ENCODE measurements at regions not wholly inside any gene's neighbourhood (a gene's known extent, or its start where the extent isn't known, plus 50 kb on each side); places are given as distances from the start of the nearest gene placed in this dataset.

DNA sequence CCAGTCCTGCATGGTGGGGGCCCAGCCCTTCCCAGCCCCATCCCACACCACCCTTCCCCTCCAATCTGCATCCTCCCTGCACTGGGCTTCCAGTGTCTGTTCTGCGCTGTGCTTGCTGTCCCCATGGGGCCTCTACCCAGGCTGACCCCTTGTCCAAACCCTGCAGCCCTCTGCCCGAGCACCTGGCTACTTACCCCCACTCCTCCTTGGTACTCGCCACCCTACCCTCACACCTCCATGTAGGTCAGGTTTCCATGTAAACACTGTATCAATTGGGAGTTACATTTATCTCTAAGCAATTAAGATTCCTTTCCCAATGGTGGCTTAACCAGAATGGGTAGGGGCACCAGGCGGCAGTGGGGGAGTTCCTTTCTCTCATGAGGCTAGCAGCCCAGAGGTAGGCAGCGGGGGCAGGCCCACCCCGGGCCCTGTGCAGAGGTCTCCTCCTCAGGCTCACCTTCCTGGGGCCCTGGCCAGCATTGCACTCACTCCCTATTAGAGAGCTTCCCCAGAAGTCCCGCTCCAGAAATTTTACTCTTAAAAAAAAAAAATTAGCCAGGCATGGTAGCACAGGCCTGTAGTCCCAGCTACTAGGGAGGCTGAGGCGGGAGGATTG lies 76.6 kb upstream of the CCND2 start:
- H2BK5ac ChIP-seq (ENCODE audit: low read depth, low read length, poor library complexity, severe bottlenecking), result no peak overlapping the region
- H3K4ac ChIP-seq (ENCODE audit: low read depth, low read length), result no peak overlapping the region
- in situ Hi-C loops (cut with MboI; ENCODE audit: low sequenced_read_pairs) (no loop called here), intact Hi-C loops (cut with micrococcal nuclease) (no loop called here), dilution Hi-C loops (cut with HindIII; ENCODE audit: low sequenced_read_pairs, unreplicated experiment) (no loop called here)
- H2BK20ac ChIP-seq (ENCODE audit: low read depth, low read length), result no peak overlapping the region
- H3K36me3 ChIP-seq (ENCODE audit: control insufficient read depth, insufficient read depth, low read length), result no peaks in the 10 kb centered on the region
- no peak overlapping the region for H3K27ac ChIP-seq (ENCODE audit: insufficient read depth, low read length)
- no peak overlapping the region for H3K18ac ChIP-seq (ENCODE audit: low read depth, low read length)
- H2AFZ ChIP-seq (replicated peaks; ENCODE audit: low read length, poor library complexity), result no peak overlapping the region
- H3K27me3 ChIP-seq (ENCODE audit: control insufficient read depth, insufficient read depth, low read length), result peaks cover 12% of the 10 kb centered on the region
- ChIA-PET POLR2A (ENCODE audit: unreplicated experiment) (no interaction called here), CTCF (interaction anchor here (0.6 kb wide), 1 partner anchor 22 kb away, joined by 3 read pairs; no protein-coding TSS in a partner anchor)
- H2BK120ac ChIP-seq (ENCODE audit: low read depth, low read length), result no peak overlapping the region
- H3K4me1 ChIP-seq (ENCODE audit: control insufficient read depth, insufficient read depth, low read length), result no peaks in the 10 kb centered on the region
- H2AK9ac ChIP-seq (replicated peaks; ENCODE audit: low read depth, low read length, poor library complexity), result no peak overlapping the region
- no peak overlapping the region for H4K91ac ChIP-seq (ENCODE audit: insufficient read depth, low read depth, low read length)
- H3K4me2 ChIP-seq (ENCODE audit: low read depth, low read length), result no peak overlapping the region
- BruUV-seq (replicated peaks), result no TSS peak
- H3K4me3 ChIP-seq (ENCODE audit: insufficient read depth, low read depth, low read length), result no peak overlapping the region
- H3K9me3 ChIP-seq (ENCODE audit: control insufficient read depth, insufficient read depth, low read length), result no peaks in the 10 kb centered on the region
- H3K14ac ChIP-seq (replicated peaks; ENCODE audit: low read depth, low read length), result no peak overlapping the region
- WGBS, 2 experiments (ENCODE audit: extremely low coverage in 2 of 2, insufficient read length in 1 of 2), result 40% methylated on average over 1 of the region's 8 CpGs; no CpG with 5 or more reads in 1 of the 2 experiments
- H3K9me1 ChIP-seq (ENCODE audit: insufficient read depth, low read length), result no peaks in the 10 kb centered on the region
- H4K20me1 ChIP-seq (ENCODE audit: insufficient read depth, low read length), result no peaks in the 10 kb centered on the region
- ATAC-seq (ENCODE audit: low read depth), result no peak
- no peak overlapping the region for H3K9ac ChIP-seq (ENCODE audit: low read depth, low read length)
- H4K8ac ChIP-seq (ENCODE audit: low read depth in 2 of 2, low read length in 2 of 2), result no peak overlapping the region
- TF ChIP-seq FOS (IDR thresholded peaks at IDR 0.05; ENCODE audit: low read depth, low read length) (no peak), MAFK (IDR thresholded peaks at IDR 0.05; ENCODE audit: low read depth, low read length) (no peak), RFX5 (IDR thresholded peaks at IDR 0.05; ENCODE audit: low read depth, low read length) (no peak), MXI1 (IDR thresholded peaks at IDR 0.05; ENCODE audit: borderline replicate concordance, low read depth, low read length) (no peak), SMC3 (IDR thresholded peaks at IDR 0.05; ENCODE audit: low read depth, low read length) (no peak), MAZ (IDR thresholded peaks at IDR 0.05; ENCODE audit: borderline replicate concordance, low read depth, low read length) (no peak), RAD21 (IDR thresholded peaks at IDR 0.05; ENCODE audit: low read length) (no peak), RCOR1 (IDR thresholded peaks at IDR 0.05; ENCODE audit: insufficient replicate concordance, low read length) (no peak), POLR2A (IDR thresholded peaks at IDR 0.05; ENCODE audit: low read depth, low read length) (no peak), CHD1 (IDR thresholded peaks at IDR 0.05; ENCODE audit: low read depth, low read length) (no peak), NFE2L2 (IDR thresholded peaks at IDR 0.05; ENCODE audit: low read depth, low read length) (no peak), CEBPB (IDR thresholded peaks at IDR 0.05; ENCODE audit: low read depth, low read length) (no peak)
- TF ChIP-seq, protein P1, sequence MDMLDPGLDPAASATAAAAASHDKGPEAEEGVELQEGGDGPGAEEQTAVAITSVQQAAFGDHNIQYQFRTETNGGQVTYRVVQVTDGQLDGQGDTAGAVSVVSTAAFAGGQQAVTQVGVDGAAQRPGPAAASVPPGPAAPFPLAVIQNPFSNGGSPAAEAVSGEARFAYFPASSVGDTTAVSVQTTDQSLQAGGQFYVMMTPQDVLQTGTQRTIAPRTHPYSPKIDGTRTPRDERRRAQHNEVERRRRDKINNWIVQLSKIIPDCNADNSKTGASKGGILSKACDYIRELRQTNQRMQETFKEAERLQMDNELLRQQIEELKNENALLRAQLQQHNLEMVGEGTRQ (IDR thresholded peaks at IDR 0.05; ENCODE audit: low read depth, low read length), result no peak
- TF ChIP-seq, protein P2, sequence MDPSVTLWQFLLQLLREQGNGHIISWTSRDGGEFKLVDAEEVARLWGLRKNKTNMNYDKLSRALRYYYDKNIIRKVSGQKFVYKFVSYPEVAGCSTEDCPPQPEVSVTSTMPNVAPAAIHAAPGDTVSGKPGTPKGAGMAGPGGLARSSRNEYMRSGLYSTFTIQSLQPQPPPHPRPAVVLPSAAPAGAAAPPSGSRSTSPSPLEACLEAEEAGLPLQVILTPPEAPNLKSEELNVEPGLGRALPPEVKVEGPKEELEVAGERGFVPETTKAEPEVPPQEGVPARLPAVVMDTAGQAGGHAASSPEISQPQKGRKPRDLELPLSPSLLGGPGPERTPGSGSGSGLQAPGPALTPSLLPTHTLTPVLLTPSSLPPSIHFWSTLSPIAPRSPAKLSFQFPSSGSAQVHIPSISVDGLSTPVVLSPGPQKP (IDR thresholded peaks at IDR 0.05; ENCODE audit: borderline replicate concordance, low read depth, low read length), result no peak
- TF ChIP-seq, protein P3, sequence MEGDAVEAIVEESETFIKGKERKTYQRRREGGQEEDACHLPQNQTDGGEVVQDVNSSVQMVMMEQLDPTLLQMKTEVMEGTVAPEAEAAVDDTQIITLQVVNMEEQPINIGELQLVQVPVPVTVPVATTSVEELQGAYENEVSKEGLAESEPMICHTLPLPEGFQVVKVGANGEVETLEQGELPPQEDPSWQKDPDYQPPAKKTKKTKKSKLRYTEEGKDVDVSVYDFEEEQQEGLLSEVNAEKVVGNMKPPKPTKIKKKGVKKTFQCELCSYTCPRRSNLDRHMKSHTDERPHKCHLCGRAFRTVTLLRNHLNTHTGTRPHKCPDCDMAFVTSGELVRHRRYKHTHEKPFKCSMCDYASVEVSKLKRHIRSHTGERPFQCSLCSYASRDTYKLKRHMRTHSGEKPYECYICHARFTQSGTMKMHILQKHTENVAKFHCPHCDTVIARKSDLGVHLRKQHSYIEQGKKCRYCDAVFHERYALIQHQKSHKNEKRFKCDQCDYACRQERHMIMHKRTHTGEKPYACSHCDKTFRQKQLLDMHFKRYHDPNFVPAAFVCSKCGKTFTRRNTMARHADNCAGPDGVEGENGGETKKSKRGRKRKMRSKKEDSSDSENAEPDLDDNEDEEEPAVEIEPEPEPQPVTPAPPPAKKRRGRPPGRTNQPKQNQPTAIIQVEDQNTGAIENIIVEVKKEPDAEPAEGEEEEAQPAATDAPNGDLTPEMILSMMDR (conservative IDR thresholded peaks at IDR 0.05; ENCODE audit: low read depth, low read length), result no peak
- H3K23ac ChIP-seq (ENCODE audit: low read depth, low read length), result no peak overlapping the region
- no peak for DNase-seq
- H3K56ac ChIP-seq (ENCODE audit: extremely low read depth, insufficient read depth, low read length), result no peak overlapping the region
- no peak overlapping the region for H2BK15ac ChIP-seq (ENCODE audit: low read depth, low read length)
- H3K79me1 ChIP-seq (ENCODE audit: low read depth in 1 of 2, low read length in 2 of 2), result no peaks in the 10 kb centered on the region
- H4K5ac ChIP-seq (ENCODE audit: low read depth, low read length), result no peak overlapping the region
- H2AK5ac ChIP-seq (ENCODE audit: low read depth, low read length), result no peak overlapping the region

All from IMR-90 (cell line).